Gastroesophageal sphincter (tissue), 4 donors: ENCODE measurements at regions not wholly inside any gene's neighbourhood (a gene's known extent, or its start where the extent isn't known, plus 50 kb on each side); places are given as distances from the start of the nearest gene placed in this dataset.

Source experiments
- ATAC-seq: fragments of 150-250 bp; one replicate; pipeline ENCODE4 v1.9.1; 2016; ENCODE audit warnings: mild to moderate bottlenecking, moderate library complexity
- H3K27ac ChIP-seq, 4 donors: fragments of 200-600 bp; sonication (generic) in 3 of 4; 1 replicate in 3 of 4; 2 replicates in 1 of 4; pipeline ENCODE4 v1.5.1; 2016 to 2019
- H3K27me3 ChIP-seq: fragments of 200-600 bp; sonication (generic); one replicate; pipeline ENCODE4 v1.5.1; 2019
- H3K36me3 ChIP-seq, 2 donors: fragments of 200-600 bp; sonication (generic); one replicate each; pipeline ENCODE4 v1.5.1; 2019; ENCODE audit warnings: control low read depth in 1 of 2
- H3K4me1 ChIP-seq, 3 donors: fragments of 200-600 bp; sonication (generic); 1 replicate in 2 of 3; 2 replicates in 1 of 3; pipeline ENCODE4 v1.5.1; 2016 to 2019; ENCODE audit warnings: control low read depth in 2 of 3
- H3K4me3 ChIP-seq, 2 donors: fragments of 200-600 bp; sonication (generic); one replicate each; pipeline ENCODE4 v1.5.1; 2019; ENCODE audit warnings: mild to moderate bottlenecking in 1 of 2, moderate library complexity in 1 of 2
- H3K9me3 ChIP-seq, 3 donors: fragments of 200-600 bp; sonication (generic); one replicate each; pipeline ENCODE4 v1.5.1; 2017 to 2019; ENCODE audit warnings: control low read depth in 2 of 3
- CTCF ChIP-seq, 4 experiments: fragments of 200-600 bp in 2 of 4; fragments of 450-650 bp in 2 of 4; sonication (generic) in 1 of 4; IDR thresholded peaks; one replicate each; pipeline ENCODE4 v1.5.1; 2017 to 2019; ENCODE audit warnings: antibody characterized with exemption in 4 of 4, mild to moderate bottlenecking in 2 of 4, moderate library complexity in 2 of 4
- EP300 ChIP-seq: sonication (generic); formaldehyde crosslinking; IDR thresholded peaks from one replicate; pipeline ENCODE4 v1.6.1; 2017; ENCODE audit warnings: antibody characterized with exemption, mild to moderate bottlenecking
- POLR2A ChIP-seq, 2 donors: fragments of 450-650 bp; IDR thresholded peaks; one replicate each; pipeline ENCODE4 v1.6.1; 2017; ENCODE audit warnings: antibody characterized with exemption in 2 of 2, mild to moderate bottlenecking in 2 of 2, moderate library complexity in 1 of 2
- POLR2AphosphoS5 ChIP-seq: sonication (generic); formaldehyde crosslinking; IDR thresholded peaks from one replicate; pipeline ENCODE4 v1.6.1; 2017; ENCODE audit warnings: antibody characterized with exemption
- WGBS, 2 donors: methylation state at CpG; one replicate each; pipeline ENCODE4 v1.1.5; 2018; ENCODE audit warnings: low coverage in 1 of 2; 5-methylcytosine and 5-hydroxymethylcytosine counted together

- H3K9me3 ChIP-seq, result no peaks in the 10 kb centered on the region
- no peaks in the 10 kb centered on the region for H3K36me3 ChIP-seq
- WGBS, 2 donors, result 100% methylated on average over 1 of the region's 1 CpG; no CpG with 5 or more reads in 1 of the 2 donors
- H3K4me1 ChIP-seq, result no peaks in the 10 kb centered on the region
- ATAC-seq, result no peak
- no peaks in the 10 kb centered on the region for H3K27me3 ChIP-seq
- no peak overlapping the region for H3K4me3 ChIP-seq
- no peak for TF ChIP-seq EP300
- no peak for TF ChIP-seq POLR2AphosphoS5
- TF ChIP-seq POLR2A (IDR thresholded peaks at IDR 0.05), result no peak
- TF ChIP-seq CTCF (IDR thresholded peaks at IDR 0.05), result no peak
- H3K27ac ChIP-seq, result no peak overlapping the region
These were observed 142.7 kb upstream of the CD180 start for GRCh38 chr5:67339219-67339767.

- TF ChIP-seq POLR2A (IDR thresholded peaks at IDR 0.05) (no peak), EP300 (no peak), CTCF (IDR thresholded peaks at IDR 0.05) (no peak), POLR2AphosphoS5 (no peak)
- no peaks in the 10 kb centered on the region for H3K9me3 ChIP-seq
- no peak overlapping the region for H3K27ac ChIP-seq
- H3K36me3 ChIP-seq, result no peaks in the 10 kb centered on the region
- ATAC-seq, result no peak
- no peaks in the 10 kb centered on the region for H3K4me1 ChIP-seq
- no peak overlapping the region for H3K4me3 ChIP-seq
- no peaks in the 10 kb centered on the region for H3K27me3 ChIP-seq
These were observed 141.8 kb upstream of the CD180 start for GRCh38 chr5:67338421-67338820.

GRCh38 chr5:67337751-67338150, 141.2 kb upstream of the CD180 start:
- H3K4me3 ChIP-seq, result no peak overlapping the region
- no peak for TF ChIP-seq POLR2AphosphoS5
- TF ChIP-seq EP300, result no peak
- no peak for TF ChIP-seq POLR2A (IDR thresholded peaks at IDR 0.05)
- TF ChIP-seq CTCF (IDR thresholded peaks at IDR 0.05), result no peak
- no peak overlapping the region for H3K27ac ChIP-seq
- no peak for ATAC-seq
- H3K4me1 ChIP-seq, result no peaks in the 10 kb centered on the region
- H3K9me3 ChIP-seq, result no peaks in the 10 kb centered on the region
- no peaks in the 10 kb centered on the region for H3K36me3 ChIP-seq
- no peaks in the 10 kb centered on the region for H3K27me3 ChIP-seq

- H3K4me3 ChIP-seq, result no peak overlapping the region
These were observed 138.8 kb upstream of the CD180 start for GRCh38 chr5:67335426-67335825.

More at GRCh38 chr5:67335426-67335825, 138.8 kb upstream of the CD180 start:
- no peaks in the 10 kb centered on the region for H3K27me3 ChIP-seq
- WGBS, 2 donors, result 61 to 76% methylated on average over 5 of the region's 5 CpGs
- no peaks in the 10 kb centered on the region for H3K9me3 ChIP-seq
- H3K27ac ChIP-seq, result no peak overlapping the region
- H3K36me3 ChIP-seq, result no peaks in the 10 kb centered on the region
- no peaks in the 10 kb centered on the region for H3K4me1 ChIP-seq
- no peak for TF ChIP-seq POLR2AphosphoS5
- TF ChIP-seq EP300, result no peak
- no peak for TF ChIP-seq CTCF (IDR thresholded peaks at IDR 0.05)
- no peak for TF ChIP-seq POLR2A (IDR thresholded peaks at IDR 0.05)
- ATAC-seq, result no peak
